ENCODE measurements at regions not wholly inside any gene's neighbourhood (a gene's known extent, or its start where the extent isn't known, plus 50 kb on each side); places are given as distances from the start of the nearest gene placed in this dataset.

DNA sequence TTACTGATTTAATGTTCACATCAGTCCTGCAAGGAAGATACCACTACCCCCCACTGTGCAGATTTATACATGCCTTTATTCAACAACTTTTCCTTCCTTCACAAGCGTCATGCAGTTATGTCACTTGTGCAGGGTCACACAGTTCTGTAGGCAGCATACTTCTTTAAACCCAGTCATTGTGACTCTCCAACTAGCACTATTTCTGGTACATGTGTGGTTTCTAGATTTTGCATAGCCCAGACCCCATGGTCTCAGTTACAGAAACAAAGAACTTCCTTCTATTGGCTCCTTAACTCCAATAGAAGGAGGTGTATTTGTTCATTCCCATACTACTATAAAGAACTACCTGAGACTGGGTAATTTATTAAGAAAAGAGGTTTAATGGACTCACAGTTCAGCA lies 333.1 kb downstream of the ZNF516 start:
- TF ChIP-seq, protein P1, sequence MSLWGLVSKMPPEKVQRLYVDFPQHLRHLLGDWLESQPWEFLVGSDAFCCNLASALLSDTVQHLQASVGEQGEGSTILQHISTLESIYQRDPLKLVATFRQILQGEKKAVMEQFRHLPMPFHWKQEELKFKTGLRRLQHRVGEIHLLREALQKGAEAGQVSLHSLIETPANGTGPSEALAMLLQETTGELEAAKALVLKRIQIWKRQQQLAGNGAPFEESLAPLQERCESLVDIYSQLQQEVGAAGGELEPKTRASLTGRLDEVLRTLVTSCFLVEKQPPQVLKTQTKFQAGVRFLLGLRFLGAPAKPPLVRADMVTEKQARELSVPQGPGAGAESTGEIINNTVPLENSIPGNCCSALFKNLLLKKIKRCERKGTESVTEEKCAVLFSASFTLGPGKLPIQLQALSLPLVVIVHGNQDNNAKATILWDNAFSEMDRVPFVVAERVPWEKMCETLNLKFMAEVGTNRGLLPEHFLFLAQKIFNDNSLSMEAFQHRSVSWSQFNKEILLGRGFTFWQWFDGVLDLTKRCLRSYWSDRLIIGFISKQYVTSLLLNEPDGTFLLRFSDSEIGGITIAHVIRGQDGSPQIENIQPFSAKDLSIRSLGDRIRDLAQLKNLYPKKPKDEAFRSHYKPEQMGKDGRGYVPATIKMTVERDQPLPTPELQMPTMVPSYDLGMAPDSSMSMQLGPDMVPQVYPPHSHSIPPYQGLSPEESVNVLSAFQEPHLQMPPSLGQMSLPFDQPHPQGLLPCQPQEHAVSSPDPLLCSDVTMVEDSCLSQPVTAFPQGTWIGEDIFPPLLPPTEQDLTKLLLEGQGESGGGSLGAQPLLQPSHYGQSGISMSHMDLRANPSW (CRISPR knock-in tag; IDR thresholded peaks at IDR 0.05): no peak
- no peak for TF ChIP-seq POLR2A (conservative IDR thresholded peaks at IDR 0.05)
- TF ChIP-seq, protein P2, sequence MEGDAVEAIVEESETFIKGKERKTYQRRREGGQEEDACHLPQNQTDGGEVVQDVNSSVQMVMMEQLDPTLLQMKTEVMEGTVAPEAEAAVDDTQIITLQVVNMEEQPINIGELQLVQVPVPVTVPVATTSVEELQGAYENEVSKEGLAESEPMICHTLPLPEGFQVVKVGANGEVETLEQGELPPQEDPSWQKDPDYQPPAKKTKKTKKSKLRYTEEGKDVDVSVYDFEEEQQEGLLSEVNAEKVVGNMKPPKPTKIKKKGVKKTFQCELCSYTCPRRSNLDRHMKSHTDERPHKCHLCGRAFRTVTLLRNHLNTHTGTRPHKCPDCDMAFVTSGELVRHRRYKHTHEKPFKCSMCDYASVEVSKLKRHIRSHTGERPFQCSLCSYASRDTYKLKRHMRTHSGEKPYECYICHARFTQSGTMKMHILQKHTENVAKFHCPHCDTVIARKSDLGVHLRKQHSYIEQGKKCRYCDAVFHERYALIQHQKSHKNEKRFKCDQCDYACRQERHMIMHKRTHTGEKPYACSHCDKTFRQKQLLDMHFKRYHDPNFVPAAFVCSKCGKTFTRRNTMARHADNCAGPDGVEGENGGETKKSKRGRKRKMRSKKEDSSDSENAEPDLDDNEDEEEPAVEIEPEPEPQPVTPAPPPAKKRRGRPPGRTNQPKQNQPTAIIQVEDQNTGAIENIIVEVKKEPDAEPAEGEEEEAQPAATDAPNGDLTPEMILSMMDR (IDR thresholded peaks at IDR 0.05 in 2 of 3, conservative IDR thresholded peaks at IDR 0.05 in 1 of 3; ENCODE audit: insufficient read depth in 2 of 3, low read depth in 1 of 3, low read length in 3 of 3): no peak
- no peak for TF ChIP-seq ZNF124 (CRISPR knock-in tag; IDR thresholded peaks at IDR 0.05)
- TF ChIP-seq FOXM1 (IDR thresholded peaks at IDR 0.05; ENCODE audit: low read depth): no peak
- TF ChIP-seq FOXM1 (CRISPR knock-in tag; IDR thresholded peaks at IDR 0.05; ENCODE audit: low read depth): no peak
- no peak for TF ChIP-seq ZZZ3 (IDR thresholded peaks at IDR 0.05)
- TF ChIP-seq, protein P3, sequence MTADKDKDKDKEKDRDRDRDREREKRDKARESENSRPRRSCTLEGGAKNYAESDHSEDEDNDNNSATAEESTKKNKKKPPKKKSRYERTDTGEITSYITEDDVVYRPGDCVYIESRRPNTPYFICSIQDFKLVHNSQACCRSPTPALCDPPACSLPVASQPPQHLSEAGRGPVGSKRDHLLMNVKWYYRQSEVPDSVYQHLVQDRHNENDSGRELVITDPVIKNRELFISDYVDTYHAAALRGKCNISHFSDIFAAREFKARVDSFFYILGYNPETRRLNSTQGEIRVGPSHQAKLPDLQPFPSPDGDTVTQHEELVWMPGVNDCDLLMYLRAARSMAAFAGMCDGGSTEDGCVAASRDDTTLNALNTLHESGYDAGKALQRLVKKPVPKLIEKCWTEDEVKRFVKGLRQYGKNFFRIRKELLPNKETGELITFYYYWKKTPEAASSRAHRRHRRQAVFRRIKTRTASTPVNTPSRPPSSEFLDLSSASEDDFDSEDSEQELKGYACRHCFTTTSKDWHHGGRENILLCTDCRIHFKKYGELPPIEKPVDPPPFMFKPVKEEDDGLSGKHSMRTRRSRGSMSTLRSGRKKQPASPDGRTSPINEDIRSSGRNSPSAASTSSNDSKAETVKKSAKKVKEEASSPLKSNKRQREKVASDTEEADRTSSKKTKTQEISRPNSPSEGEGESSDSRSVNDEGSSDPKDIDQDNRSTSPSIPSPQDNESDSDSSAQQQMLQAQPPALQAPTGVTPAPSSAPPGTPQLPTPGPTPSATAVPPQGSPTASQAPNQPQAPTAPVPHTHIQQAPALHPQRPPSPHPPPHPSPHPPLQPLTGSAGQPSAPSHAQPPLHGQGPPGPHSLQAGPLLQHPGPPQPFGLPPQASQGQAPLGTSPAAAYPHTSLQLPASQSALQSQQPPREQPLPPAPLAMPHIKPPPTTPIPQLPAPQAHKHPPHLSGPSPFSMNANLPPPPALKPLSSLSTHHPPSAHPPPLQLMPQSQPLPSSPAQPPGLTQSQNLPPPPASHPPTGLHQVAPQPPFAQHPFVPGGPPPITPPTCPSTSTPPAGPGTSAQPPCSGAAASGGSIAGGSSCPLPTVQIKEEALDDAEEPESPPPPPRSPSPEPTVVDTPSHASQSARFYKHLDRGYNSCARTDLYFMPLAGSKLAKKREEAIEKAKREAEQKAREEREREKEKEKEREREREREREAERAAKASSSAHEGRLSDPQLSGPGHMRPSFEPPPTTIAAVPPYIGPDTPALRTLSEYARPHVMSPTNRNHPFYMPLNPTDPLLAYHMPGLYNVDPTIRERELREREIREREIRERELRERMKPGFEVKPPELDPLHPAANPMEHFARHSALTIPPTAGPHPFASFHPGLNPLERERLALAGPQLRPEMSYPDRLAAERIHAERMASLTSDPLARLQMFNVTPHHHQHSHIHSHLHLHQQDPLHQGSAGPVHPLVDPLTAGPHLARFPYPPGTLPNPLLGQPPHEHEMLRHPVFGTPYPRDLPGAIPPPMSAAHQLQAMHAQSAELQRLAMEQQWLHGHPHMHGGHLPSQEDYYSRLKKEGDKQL (CRISPR knock-in tag; IDR thresholded peaks at IDR 0.05; ENCODE audit: borderline replicate concordance): no peak
- no peak for TF ChIP-seq MYC (IDR thresholded peaks at IDR 0.05; ENCODE audit: low read depth, low read length)
- TF ChIP-seq MYC (CRISPR knock-in tag; IDR thresholded peaks at IDR 0.05; ENCODE audit: borderline replicate concordance, low read depth): no peak
- no peak for TF ChIP-seq ZNF184 (CRISPR knock-in tag; IDR thresholded peaks at IDR 0.05)
- TF ChIP-seq ETV6 (IDR thresholded peaks at IDR 0.05; ENCODE audit: borderline replicate concordance in 1 of 2, low read depth in 2 of 2, low read length in 1 of 2): no peak
- no peak for TF ChIP-seq ETV6 (CRISPR knock-in tag; IDR thresholded peaks at IDR 0.05; ENCODE audit: borderline replicate concordance)
- TF ChIP-seq HDAC2 (IDR thresholded peaks at IDR 0.05): no peak

All from K562 (cell line).